Brain microvascular endothelial cell (primary cell): ENCODE measurements at regions not wholly inside any gene's neighbourhood (a gene's known extent, or its start where the extent isn't known, plus 50 kb on each side); places are given as distances from the start of the nearest gene placed in this dataset.
"Not testable (repeated sequence)": the region's sequence is repeated elsewhere in the genome, so short reads cannot be mapped to it uniquely, and the experiment has no call there.

ENCODE experiments used
- DNase-seq: peaks from one replicate; pipeline ENCODE4 v3.0.0-alpha.2; 2020
- H3K27ac ChIP-seq: fragments of 250-450 bp; sonication (Bioruptor Pico); 2 replicates; pipeline ENCODE4 v1.5.1; 2020; ENCODE audit warnings: mild to moderate bottlenecking, moderate library complexity
- H3K27me3 ChIP-seq: fragments of 250-450 bp; sonication (Bioruptor Pico); replicated peaks from 2 replicates; pipeline ENCODE4 v1.5.1; 2020; ENCODE audit warnings: mild to moderate bottlenecking
- H3K36me3 ChIP-seq: fragments of 250-450 bp; sonication (Bioruptor Pico); replicated peaks from 2 replicates; pipeline ENCODE4 v1.5.1; 2020; ENCODE audit warnings: mild to moderate bottlenecking
- H3K4me3 ChIP-seq: 2 replicates; pipeline ENCODE4 v1.5.1; 2011; ENCODE audit warnings: low read depth, mild to moderate bottlenecking, control low read depth, low read length, moderate library complexity
- CTCF ChIP-seq: IDR thresholded peaks from 2 replicates; pipeline ENCODE4 v1.5.1; 2011; ENCODE audit warnings: low read depth, mild to moderate bottlenecking, moderate library complexity, low read length, control low read depth, inconsistent platforms; ENCODE audit errors: missing control alignments
- in situ Hi-C: cut with HindIII; loops from 2 replicates; pipeline ENCODE4 v1.10.0; 2017; ENCODE audit warnings: low sequenced_read_pairs, low pct_ligation_motif_present

- H3K36me3 ChIP-seq = no peaks in the 10 kb centered on the region
These were observed 87.3 kb upstream of the ZNF81 start for GRCh38 chrX:47749185-47749967.

GRCh38 chrX:47748576-47748975, 88.1 kb upstream of the ZNF81 start:
- in situ Hi-C loops = no loop called here
- H3K36me3 ChIP-seq = no peaks in the 10 kb centered on the region
- H3K27ac ChIP-seq = peak overlapping the region; percentile 13
- H3K27me3 ChIP-seq = no peaks in the 10 kb centered on the region
- no peak overlapping the region for H3K4me3 ChIP-seq
- no peak for TF ChIP-seq CTCF
- no peak for DNase-seq

More at GRCh38 chrX:47749185-47749967, 87.3 kb upstream of the ZNF81 start:
- TF ChIP-seq CTCF = no peak
- in situ Hi-C loops = no loop called here
- DNase-seq = peak; percentile 72
- Histone ChIP-seq H3K27me3 (no peaks in the 10 kb centered on the region), H3K4me3 (no peak overlapping the region), H3K27ac (no peak overlapping the region)

GRCh38 chrX:47746446-47746845, 87.5 kb upstream of the UXT start:
- in situ Hi-C loops = no loop called here
- H3K4me3 ChIP-seq = no peak overlapping the region
- no peaks in the 10 kb centered on the region for H3K36me3 ChIP-seq
- no peak overlapping the region for H3K27ac ChIP-seq
- H3K27me3 ChIP-seq = no peaks in the 10 kb centered on the region
- TF ChIP-seq CTCF = no peak
- DNase-seq = no peak

DNA sequence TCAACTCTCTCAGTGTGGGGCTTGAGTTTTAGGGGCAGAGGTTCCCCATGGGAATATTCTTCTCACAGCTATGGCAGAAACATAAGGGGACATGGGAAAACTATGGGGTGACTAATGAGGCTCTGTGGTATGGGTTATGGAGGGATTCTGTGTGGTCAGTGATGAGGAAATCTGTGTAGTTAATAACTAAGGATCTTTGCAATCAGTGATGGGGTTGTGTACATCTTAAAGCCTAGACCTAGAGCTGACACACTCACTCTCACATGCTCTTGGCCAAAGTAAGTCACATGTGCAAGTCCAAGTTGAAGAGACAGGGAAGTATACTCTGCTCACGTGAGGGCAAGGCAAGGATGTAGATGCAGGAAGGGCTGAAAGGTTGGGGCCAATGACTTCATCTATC, 86.4 kb upstream of the UXT start:
- TF ChIP-seq CTCF = no peak
- in situ Hi-C loops = no loop called here
- no peaks in the 10 kb centered on the region for H3K36me3 ChIP-seq
- no peak overlapping the region for H3K4me3 ChIP-seq
- no peaks in the 10 kb centered on the region for H3K27me3 ChIP-seq
- DNase-seq = peak; percentile 4
- no peak overlapping the region for H3K27ac ChIP-seq

DNA sequence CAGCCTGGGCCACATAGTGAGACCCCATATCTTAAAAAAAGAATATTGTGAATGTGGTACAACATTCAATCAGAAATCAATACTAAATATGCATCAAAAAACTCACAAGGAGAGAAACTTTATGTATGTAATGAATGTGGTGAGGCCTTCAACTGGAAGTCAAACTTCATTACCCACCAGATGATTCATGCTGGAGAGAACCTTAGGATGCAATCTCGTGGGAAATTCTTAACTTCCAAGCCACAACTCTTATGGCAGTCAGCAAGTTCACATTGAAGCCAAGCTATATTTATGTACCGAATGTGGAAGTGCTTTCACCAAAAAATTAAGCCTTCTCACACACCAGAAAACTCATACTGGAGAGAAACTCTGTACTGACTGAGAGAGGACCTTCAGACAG, 84.5 kb upstream of the UXT start:
- H3K4me3 ChIP-seq = no peak overlapping the region
- TF ChIP-seq CTCF = no peak
- peak; percentile 67 for DNase-seq
- peak overlapping the region; percentile 66 for H3K27ac ChIP-seq
- H3K36me3 ChIP-seq = no peaks in the 10 kb centered on the region
- in situ Hi-C loops = no loop called here
- H3K27me3 ChIP-seq = no peaks in the 10 kb centered on the region

GRCh38 chrX:47738870-47739269, 79.9 kb upstream of the UXT start:
- H3K27ac ChIP-seq, H3K36me3 ChIP-seq, H3K27me3 ChIP-seq, in situ Hi-C loops, DNase-seq, H3K4me3 ChIP-seq: not testable (repeated sequence)
